Progenitor cell of endocrine pancreas (in vitro differentiated cells): ENCODE measurements at regions not wholly inside any gene's neighbourhood (a gene's known extent, or its start where the extent isn't known, plus 50 kb on each side); places are given as distances from the start of the nearest gene placed in this dataset.
A peak's percentile ranks its signal among the peaks of the same experiment; 100 is the strongest.

Source experiments
- DNase-seq: peaks from one replicate; pipeline ENCODE4 v3.0.0; 2021; ENCODE audit warnings: low spot score; ENCODE audit not compliant: unreplicated experiment
- H3K27ac Mint-ChIP-seq: 2 replicates; pipeline ENCODE4 v1.8.0; 2021; ENCODE audit warnings: mild to moderate bottlenecking, moderate library complexity, mixed read lengths
- H3K27me3 Mint-ChIP-seq: 2 replicates; pipeline ENCODE4 v1.8.0; 2021; ENCODE audit warnings: mixed read lengths
- H3K36me3 Mint-ChIP-seq: 2 replicates; pipeline ENCODE4 v1.8.0; 2022; ENCODE audit warnings: mixed read lengths; ENCODE audit not compliant: insufficient read depth
- H3K4me1 Mint-ChIP-seq: 2 replicates; pipeline ENCODE4 v1.8.0; 2021; ENCODE audit warnings: low read depth, mixed read lengths
- H3K4me3 Mint-ChIP-seq: 2 replicates; pipeline ENCODE4 v1.8.0; 2021; ENCODE audit warnings: low read depth, mild to moderate bottlenecking, moderate library complexity, mixed read lengths
- H3K9me3 Mint-ChIP-seq: 2 replicates; pipeline ENCODE4 v1.8.0; 2021; ENCODE audit warnings: low read depth, mixed read lengths
- CTCF ChIP-seq: fragments of 200-600 bp; sonication (generic); IDR thresholded peaks from one replicate; pipeline ENCODE4 v1.5.0; 2021; ENCODE audit warnings: antibody characterized with exemption, mild to moderate bottlenecking; ENCODE audit not compliant: unreplicated experiment

DNA sequence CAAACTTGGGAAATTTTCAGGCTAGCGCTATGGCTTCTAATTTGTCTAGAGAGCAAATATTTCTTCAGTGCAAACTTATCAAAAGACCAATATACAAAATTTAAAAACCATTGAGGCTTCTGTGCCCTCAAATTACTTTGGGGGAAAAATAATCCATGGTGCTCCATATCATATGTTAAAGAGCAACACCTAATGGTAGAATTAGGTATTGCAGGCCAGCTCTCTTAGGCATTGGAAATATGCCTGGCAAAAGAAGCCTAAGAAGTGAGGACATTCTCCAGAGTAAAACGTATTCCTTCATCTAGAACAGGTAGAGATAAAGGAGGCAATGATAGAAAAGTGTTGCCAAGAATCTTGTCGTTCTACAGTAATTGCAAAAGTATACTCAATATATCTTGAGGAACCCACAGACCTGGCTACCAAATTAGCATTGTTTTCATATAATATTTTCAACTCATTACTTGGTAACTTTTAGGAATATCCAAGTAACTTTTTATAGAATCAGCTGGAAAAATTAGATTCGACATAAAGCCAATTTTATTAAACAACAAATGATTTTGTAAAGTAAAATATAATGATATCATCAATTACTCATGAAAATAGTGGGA is 401.1 kb downstream of the BCL11A start:
- Mint-ChIP-seq H3K27me3 (no peaks in the 10 kb centered on the region), H3K9me3 (no peaks in the 10 kb centered on the region), H3K36me3 (no peaks in the 10 kb centered on the region), H3K4me1 (peaks cover 3% of the 10 kb centered on the region), H3K4me3 (no peak overlapping the region), H3K27ac (no peak overlapping the region)
- DNase-seq, result no peak
- TF ChIP-seq CTCF, result peak; percentile 67

GRCh38 chr2:60149176-60149575 is 404.3 kb downstream of the BCL11A start:
- no peak for DNase-seq
- H3K4me1 Mint-ChIP-seq, result no peaks in the 10 kb centered on the region
- no peak overlapping the region for H3K27ac Mint-ChIP-seq
- H3K36me3 Mint-ChIP-seq, result no peaks in the 10 kb centered on the region
- no peak for TF ChIP-seq CTCF
- H3K4me3 Mint-ChIP-seq, result no peak overlapping the region
- H3K27me3 Mint-ChIP-seq, result no peaks in the 10 kb centered on the region
- H3K9me3 Mint-ChIP-seq, result no peaks in the 10 kb centered on the region

DNA sequence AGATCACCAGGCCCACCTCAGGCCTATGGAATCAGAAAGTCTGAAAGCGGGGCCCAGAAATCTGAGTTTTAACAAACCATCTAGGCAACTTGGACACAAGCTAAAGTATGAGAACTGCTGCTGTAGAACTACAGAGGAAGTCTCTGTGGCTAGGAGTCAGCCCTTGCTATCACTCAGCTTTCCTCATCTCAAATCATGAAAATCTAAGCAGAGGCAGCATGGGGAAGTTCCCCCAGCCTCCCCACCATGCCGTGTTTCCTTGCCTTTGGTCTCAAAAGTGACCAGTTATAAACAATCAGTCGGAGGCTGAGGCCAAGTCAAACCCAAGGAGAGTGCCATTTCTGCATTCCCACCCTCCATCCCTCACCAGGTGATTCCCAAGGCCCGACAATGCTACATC is 404.7 kb downstream of the BCL11A start:
- Mint-ChIP-seq H3K27ac (no peak overlapping the region), H3K36me3 (no peaks in the 10 kb centered on the region), H3K4me3 (no peak overlapping the region), H3K4me1 (no peaks in the 10 kb centered on the region), H3K27me3 (no peaks in the 10 kb centered on the region), H3K9me3 (no peaks in the 10 kb centered on the region)
- no peak for TF ChIP-seq CTCF
- no peak for DNase-seq

DNA sequence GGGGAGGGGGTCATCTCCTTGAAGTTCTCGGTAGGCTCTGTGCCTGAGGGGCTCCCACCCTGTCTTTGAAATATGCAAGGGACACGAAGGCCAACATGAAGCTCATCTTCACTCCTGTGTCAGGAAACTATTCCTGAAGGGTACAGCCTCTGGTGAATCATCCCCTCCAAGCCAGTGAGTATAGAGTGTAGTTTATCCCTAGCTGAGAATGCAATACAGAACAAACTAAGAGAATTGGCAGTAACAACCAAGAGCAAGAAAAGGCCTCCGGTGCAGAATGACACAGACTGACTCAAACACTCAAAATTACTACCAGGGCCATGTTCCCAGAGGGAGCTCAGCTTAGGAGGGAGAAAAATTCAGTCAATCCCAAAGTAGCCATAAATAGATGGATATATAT is 413.3 kb downstream of the BCL11A start:
- Mint-ChIP-seq H3K27me3 (no peaks in the 10 kb centered on the region), H3K36me3 (no peaks in the 10 kb centered on the region), H3K9me3 (peaks cover 5% of the 10 kb centered on the region), H3K4me1 (no peaks in the 10 kb centered on the region), H3K4me3 (no peak overlapping the region), H3K27ac (no peak overlapping the region)
- no peak for DNase-seq
- TF ChIP-seq CTCF, result no peak

DNA sequence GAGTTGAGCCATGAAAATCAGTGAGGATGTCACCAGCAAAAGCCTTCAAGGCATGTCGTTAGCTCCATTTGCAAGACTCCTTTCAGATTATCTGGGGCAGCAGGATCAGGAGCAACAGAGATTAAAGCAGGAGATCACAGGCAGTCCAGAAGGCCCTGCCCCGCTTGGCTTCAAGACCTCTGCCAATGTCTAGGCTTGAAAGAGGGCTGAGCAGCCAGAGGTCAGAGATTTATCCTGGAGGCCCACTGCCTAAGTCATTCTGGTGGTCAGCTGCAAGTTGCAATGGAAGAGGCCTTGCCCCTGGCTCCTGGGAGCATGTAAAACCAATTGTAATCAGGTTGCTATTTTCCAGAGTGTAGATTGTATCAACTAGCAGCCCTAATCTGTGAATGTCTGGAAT is 416.5 kb downstream of the BCL11A start:
- H3K27ac Mint-ChIP-seq, result no peak overlapping the region
- no peaks in the 10 kb centered on the region for H3K36me3 Mint-ChIP-seq
- no peak for TF ChIP-seq CTCF
- H3K9me3 Mint-ChIP-seq, result peaks cover 19% of the 10 kb centered on the region
- no peaks in the 10 kb centered on the region for H3K4me1 Mint-ChIP-seq
- no peak for DNase-seq
- no peak overlapping the region for H3K4me3 Mint-ChIP-seq
- no peaks in the 10 kb centered on the region for H3K27me3 Mint-ChIP-seq
